Dermis microvascular lymphatic vessel endothelial cell (primary cell): ENCODE measurements at regions not wholly inside any gene's neighbourhood (a gene's known extent, or its start where the extent isn't known, plus 50 kb on each side); places are given as distances from the start of the nearest gene placed in this dataset.
"Not testable (repeated sequence)": the region's sequence is repeated elsewhere in the genome, so short reads cannot be mapped to it uniquely, and the experiment has no call there.

Source experiments
- DNase-seq, 2 donors: peaks; one replicate each; pipeline versions ENCODE4 v3.0.0 to v3.0.0-alpha.2; 2010; ENCODE audit warnings: low read depth in 2 of 2

DNA sequence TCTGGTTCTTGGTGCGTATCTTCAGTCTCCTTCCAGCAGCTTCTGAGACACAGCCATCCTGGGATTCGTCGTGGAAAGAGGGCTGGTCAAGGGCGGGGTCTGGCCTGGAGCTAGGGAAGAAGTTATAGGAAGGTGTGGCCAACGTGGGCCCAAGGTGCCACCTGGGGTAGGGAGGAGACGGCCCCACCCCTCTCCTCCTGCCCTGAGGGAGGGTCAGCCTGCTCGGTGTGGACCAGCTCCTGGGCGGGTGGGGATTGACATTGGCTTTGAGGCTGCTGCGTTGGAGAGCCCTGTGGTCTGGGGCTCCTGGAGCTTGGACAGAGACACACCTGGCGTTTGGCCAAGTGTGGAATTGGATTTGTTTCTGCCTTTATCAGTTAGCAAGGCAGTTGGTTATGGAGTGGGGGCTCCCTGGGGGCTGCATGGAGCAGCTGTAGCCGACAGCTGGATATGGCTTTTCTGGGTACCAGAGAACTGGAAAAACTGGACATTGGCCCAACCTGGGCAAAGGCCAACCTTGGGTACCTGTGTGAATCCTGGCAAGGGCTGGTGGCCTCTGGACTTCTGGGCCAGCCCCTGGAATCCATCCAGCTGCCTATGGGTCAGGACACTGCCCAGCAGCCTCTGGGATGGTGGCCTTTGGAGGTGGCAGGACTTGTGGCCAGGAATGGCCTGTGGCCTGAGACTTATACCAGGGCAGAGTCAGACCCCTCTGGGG lies 75.7 kb upstream of the PPP1R26 start:
- DNase-seq: no peak

DNA sequence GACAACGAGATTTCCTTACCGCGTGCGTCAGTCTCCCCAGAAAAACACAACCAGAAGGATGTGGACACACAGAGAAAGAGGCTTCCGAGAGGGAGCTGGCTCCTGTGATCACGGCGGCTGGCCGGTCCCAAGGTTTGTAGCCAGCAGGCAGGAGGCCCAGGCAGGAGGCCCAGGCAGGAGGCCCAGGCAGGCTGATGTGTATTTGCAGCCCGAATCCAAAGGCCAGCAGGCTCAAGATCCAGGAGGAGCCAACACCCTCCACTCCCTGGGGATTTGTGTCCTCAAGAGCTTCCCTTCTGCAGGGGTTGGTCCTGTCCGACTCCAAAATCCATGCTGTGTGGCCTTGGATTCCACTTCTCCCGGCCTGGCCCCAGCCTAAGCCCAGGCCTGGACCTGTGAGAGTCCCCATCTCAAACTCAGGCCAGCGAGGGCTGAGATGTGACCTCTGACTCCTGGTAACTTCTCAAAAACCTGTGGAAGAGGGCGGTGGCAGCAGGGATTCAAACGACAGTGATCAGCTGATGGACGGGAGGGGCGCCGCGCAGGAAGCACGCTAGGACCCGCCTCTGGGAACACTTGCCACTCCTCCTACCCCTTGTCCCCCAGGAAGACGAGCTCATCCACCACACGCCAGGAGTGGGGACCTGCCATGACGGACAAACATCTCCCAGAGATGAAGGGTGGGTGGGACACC lies 75.0 kb upstream of the PPP1R26 start:
- DNase-seq: no peak

DNA sequence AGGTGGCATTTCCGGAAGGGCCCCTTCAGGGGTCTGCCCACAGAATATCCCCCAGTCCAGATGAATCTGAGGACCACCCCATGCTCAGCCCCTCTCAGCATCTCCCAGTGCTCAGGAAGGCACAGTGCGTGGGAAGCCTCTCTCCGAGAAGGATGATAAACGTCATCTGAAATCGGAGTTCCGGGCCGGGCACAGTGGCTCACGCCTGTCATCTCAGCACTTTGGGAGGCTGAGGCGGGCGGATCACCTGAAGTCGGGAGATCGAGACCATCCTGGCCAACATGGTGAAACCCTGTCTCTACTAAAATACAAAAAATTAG lies 74.5 kb upstream of the PPP1R26 start:
- not testable (repeated sequence) for DNase-seq

DNA sequence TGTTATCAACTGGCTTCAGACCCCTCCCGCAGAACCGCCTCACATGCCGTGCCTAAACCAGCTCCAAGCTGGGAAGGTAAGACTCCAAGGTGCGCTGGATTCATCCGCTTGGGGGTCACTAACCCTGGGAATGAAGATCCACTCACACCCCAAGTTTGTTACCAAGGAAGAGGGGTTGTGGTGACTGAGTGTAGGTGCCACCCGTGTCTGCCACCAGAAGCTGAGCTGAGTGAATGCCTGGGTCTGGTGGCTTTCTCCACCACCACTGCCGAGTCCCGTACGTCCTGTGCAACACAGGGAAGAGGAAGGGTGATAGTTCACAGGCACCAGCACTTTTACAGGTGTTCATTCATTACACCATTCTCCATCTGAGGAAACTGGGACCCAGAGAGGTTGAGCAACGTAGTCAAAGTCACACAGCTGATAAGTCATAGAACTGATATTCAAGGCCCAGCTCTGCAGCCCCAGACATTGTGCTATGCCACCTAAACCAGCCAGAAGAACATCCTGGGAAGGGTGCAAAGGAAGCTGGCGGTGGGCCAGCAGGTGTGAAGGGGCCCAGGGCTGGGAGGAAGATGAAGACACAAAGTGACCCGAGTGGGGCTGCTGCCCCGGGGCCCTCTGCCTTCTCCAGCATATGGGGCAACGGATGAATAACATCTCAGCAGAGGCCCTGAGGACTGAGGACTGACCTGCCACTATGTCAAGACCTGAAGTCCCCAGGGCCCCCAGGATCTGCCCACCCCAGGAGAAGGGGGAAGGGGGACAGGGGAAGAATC lies 70.9 kb upstream of the PPP1R26 start:
- no peak for DNase-seq

DNA sequence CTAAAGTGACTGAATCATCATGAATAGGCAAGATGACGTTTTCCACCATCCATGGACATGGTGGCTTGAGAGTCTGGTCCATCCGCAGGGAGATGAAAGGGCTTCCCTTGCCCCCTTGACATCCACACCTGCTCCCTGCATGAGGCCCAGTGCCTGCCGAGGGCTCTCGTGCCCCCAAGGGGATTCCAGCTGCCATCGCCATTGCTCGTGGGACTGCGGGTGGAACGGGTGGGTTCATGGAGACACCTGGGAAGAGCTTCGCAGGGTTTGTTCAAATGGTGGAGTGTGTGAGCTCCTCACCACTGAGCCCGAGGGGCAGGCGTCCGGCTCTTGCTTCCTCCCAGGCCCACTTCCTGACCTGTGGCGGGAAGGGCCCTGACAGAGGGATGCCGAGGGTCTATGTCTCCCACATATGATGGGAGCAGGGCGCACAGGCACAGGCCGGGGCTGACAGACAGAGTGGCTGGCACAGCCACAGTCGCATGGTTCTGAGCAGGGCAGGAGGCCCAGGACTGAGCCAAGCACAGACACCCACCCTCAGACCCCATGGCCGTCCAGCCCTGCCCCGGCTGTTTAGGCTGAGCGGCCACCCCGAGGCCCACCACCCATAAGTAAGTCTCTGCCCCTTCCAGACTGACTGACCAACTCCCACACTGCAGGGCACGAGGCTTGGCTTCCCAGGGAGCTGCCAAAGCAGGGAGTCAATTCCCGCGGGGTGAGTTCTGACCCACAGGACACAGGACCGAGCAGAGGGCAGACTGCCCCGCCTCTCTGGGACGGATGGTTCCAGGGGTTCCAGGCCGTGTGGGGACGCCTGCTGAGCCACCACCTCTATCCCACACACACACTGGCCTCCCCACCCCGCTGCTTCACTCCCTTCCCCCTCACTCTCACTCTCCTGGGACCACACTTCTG lies 70.0 kb upstream of the PPP1R26 start:
- no peak for DNase-seq

DNA sequence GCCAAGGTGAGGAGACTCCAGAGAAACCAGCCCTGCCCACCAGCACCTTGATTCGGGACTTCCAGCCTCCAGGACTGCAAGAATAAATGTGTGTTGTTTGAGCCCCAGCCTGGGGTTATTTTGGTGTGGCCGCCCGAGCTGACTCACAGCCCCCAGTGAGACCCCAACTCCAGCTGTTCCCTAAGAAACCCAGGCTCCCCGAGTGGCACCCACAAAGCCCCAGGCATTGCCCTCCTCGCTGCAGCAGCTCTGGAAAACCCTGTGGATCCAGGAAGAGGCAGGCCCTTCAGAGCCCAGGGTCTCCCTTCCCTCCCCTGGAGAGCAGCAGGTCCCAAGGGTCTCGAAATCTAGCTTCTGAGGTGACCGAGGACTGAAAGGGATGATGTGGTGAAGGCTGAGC lies 69.2 kb upstream of the PPP1R26 start:
- no peak for DNase-seq

DNA sequence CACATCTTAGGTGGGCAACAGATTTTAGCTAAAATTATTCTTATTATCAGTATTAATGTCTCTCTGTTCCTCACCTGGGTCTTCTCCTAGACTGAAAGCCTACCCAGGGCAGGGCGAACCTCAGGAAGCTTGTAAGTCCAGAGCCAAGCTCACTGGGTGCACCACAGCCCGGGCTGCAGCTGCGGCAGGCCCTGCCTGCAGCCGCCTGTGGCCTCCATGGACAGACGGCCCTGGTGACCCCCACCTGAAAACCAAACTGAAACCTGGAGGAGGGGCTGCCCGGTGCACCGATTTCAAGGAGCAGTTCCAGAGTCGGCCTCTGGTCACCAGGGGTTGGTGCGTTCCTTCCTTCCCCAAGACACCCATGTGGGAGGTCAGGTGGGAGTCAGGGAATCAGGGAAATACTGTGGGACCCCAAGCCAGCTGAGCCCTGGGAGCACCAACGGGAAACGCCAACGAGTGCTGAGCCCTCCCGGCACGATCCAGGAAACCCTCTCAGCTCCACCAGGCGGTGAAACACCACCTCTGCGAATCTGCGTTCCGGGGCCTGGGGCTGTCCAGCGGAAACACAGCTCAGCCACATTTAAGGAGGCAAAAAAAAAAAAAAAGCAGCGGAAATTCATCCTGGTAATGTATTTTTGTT lies 68.6 kb upstream of the PPP1R26 start:
- no peak for DNase-seq

DNA sequence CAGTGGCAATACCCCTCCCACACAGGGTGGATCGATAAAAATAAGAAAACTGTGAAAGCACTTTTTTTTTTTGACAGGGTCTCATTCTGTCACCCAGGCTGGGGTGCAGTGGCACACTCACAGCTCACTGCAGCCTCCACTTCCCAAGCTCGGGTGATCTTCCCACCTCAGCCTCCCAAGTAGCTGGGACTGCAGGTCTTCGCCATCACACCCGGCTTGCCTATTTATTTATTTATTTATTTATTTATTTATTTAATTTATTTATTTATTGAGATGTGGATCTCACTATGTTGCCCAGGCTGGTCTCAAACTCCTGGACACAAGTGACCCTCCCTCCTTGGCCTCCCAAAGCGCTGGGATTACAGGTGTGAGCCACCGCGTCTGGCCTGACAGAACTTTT lies 68.0 kb upstream of the PPP1R26 start:
- DNase-seq: not testable (repeated sequence)

DNA sequence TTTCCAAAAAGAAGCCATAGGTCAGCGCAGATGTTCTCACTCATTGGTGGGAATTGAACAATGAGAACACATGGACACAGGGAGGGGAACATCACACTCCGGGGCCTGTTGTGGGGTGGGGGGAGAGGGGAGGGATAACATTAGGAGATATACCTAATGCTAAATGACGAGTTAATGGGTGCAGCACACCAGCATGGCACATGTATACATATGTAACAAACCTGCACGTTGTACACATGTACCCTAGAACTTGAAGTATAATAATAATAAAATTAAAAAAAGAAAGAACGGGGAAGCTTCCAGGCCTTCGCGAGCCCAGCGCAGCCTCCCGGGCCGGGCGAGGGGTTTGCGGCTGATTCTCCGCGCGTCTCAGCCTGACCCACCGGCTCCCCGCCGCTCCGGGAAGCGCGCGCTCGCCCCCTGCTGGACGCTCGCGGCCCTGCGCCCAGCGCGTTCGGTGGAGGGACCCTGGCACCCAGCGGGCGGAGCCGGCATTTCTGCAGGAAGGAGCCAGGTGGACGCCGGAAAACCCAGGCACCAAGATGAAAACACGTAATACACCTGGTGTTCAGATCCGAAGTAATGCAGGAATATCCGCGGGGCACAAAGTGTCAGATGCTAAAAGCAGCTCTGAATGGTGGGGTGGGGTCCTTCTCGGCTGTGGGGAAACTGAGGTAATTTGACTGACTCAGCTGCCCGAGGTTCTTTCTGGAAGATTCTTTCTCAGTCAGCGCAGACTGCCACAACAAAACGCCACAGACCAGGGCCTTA lies 67.1 kb upstream of the PPP1R26 start:
- peak; percentile 1 to 51 for DNase-seq

DNA sequence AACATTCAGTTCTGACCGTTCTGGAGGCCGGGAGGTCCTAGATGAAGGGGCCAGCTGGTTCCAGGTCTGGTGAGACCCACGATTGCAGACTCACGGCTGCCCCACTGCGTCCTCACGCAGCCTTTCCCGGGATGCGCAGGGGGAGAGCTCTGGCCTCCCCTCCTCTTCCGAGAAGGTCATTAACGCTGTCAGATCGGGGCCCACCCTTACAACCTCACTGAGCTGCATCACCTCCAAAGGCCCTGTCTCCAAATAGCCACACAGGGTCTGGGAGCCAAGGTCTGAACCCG lies 66.6 kb upstream of the PPP1R26 start:
- DNase-seq: no peak

DNA sequence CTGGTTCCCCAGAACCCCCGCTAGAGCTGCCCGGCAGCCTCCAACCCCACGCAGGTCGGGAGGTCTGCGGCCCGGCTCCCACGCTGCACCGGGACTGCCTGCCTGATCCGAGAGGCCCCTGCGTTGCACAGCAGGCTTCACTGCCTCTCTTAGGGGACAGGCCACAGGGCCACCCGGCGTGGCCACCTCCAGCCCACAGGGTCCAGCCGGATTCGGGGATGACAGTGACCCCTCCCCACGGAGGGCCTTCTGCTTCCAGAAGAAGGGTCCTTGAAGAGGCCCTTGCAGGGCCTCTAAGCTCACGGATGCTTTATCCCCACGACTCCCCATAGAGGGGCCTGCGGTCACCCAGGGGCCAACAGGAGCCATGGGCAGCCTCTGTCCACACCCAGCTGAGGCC lies 66.1 kb upstream of the PPP1R26 start:
- no peak for DNase-seq

DNA sequence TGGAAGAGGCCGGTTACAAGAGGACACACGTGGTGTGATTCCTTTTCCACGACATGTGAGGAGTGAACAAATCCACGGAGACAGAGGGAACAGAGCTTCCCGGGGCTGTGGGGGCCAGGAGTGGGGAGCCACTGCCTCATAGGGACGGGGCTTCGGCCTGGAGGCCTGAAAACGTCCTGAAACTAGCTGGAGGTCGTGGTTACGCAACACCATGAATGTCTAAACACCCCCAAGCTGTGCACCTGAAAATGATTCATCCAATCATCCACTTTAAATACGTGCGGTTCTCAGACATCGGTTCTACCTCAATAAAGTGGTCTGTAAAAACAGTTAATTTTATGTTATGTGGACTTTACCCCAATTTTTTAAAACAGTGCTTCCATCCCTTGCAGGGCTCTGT lies 65.3 kb upstream of the PPP1R26 start:
- DNase-seq: no peak

DNA sequence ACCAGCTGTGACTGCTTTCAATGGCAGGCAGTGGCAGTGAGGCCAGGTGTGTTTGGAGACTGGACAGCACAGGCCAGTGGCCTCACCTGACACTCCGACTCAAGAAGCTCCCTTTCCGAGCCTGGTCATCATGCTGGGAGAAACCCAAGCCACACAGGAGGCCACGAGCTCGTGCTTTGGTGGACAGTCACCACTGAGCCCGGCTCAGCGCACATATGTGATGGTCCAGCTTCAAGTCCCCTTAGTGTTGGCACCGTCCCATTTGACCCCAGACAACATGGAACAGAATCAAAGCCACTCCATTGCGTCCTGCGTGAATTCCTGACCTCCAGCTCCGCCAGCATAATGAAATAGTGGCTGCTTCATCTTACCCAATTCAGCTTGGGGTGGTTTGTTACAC lies 64.0 kb upstream of the PPP1R26 start:
- DNase-seq: no peak

DNA sequence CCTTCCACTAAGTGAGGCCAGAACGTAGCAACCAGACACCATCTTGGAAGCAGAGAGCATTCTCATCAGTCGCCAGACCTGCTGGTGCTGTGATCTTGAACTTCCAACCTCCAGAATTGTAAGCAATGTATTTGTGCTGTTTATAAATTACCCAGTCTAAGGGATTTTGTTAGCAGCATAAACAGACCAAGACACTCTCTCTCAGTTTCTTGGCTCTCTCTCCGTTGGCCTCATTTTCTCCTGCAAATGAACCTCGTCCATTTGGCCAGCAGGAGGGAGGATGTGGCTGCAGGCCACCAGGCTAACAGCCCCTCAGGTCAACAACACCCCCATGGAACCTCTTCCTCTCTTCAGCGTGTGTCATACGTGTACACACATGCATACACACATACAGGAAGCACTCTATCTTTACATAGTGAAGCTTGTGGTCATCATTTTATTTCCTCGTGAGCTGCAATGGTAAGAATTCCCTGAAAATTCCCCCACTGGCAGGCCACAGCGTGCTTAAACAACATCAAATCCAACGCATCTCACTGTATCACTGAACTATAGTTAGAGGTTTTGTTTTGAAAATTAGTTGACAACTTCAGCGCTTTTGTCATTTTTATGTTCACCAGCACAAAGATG lies 62.8 kb upstream of the PPP1R26 start:
- DNase-seq: no peak

DNA sequence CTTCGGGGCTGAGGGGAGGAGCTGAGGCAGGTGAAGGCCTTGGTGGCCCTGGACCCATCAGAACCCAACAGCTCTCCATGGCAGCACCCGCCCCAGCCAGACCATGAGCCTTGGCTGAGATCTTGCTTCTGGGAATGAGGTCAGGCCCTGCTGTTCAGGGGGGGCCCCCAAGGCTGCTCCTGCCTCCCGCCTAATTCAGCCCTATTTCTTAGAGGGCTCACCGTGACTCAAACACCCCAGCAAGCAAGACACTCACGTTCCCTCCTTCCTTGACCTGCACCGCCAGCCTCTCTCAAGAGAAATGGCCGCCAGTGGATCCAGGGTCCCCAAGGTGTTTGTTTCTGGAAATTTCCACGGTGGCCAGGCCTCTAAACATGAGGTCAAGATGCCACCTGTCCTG lies 61.4 kb upstream of the PPP1R26 start:
- no peak for DNase-seq

DNA sequence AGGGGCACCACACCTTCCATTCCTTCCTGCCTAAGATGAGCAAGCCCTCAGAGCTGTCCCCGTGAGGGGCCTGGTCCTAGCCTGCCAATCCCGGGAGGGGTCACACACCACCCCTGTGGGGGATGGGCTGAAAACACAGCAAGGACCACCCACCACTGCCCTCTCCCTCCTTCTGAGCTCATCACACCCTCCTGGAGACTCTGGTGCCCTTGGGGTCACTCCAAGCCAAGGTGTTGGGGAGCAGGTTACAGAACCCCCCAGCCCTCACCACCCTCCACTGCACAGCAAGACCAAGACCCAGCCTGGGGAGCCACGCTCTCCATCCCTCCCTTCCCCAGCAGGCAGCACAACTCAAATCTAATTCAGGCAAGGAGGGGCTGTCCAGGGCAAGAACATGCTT lies 60.5 kb upstream of the PPP1R26 start:
- DNase-seq: no peak

DNA sequence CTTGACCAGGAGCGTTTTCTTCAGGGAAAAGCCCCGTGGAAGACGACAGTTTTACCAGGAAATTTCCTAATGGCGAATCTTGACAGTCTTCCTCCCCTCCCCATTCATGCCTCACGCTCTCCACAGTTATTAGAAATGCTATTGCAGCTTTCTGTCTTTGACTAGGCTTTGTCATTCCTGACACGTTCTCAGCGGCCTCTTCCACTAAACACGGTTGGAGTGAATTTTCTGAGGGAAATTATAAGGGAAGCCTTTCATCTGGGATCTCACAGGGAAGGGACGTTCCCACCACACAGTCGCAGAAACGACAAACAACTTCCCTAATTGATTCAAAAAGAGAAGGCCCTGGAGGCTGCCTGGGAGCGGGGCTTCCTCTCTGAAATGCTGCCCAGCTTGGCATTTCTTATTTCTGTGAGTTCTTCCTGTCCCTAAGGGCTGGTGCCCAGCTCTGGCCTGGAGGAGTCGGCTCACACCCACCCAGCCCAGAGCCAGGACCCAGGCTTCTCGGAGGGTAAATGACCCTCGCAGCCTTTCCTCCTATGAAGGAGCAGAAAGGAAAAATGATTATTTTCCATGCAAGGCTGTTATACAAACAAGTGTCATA lies 57.1 kb upstream of the PPP1R26 start:
- no peak for DNase-seq

DNA sequence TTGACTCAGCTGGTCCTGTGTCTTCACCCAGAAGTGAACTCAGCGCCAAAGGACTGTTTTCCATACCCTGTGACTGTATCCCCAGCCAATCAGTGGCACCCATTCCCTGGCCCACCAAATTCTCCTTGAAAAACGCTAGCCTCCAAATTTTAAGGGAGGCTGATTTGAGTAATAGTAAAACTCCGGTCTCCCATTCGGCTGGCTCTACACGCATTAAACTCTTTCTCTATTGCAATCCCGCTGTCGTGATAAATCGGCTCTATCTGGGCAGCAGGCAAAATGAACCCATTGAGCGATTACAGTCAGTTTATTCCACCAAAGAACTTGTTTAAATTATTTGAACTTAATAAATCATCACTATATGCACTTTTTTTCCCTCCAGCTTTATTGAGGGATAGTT lies 55.9 kb upstream of the PPP1R26 start:
- no peak for DNase-seq
